ENCODE measurements at regions not wholly inside any gene's neighbourhood (a gene's known extent, or its start where the extent isn't known, plus 50 kb on each side); places are given as distances from the start of the nearest gene placed in this dataset.

DNA sequence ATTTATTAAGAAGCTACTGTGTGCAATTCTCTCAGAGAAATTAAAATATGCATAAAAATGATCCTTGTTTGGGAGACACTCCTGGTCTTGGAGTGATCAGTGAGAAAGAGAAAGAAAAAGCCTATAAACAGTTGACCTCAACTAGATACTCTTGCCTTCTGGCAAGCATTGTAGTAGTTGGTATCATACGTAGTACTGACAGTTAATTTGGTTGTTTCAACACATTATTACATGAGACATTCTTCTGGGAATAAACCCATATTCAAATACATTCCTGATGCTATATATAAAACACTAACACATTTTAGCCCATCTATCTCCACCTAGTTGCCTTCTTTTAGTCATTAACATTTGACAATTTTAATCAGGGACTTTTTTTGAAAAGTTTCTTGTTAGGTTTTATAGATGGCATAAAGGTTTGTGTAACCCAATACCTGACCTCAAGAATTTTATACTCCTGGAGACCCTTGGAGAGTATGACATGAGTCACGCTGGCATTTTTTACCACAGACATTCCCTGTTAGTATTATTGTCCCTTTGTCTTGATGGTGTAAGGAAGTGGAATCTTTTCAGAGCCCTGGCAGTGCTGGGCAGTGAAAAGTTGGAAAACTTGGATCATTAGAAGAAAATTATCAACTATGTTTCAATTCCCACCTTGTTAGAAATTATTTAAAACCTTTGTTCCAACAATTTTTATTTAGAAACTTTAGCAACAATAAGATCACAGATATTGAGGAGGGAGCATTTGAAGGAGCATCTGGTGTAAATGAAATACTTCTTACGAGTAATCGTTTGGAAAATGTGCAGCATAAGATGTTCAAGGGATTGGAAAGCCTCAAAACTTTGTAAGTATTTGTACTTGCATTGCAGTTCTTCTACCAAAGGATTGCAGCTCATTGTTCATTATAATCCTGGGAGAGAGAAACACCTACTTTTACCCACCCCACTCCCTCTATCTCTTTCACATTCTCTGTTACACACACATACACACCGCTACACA lies 167.1 kb upstream of the PACRGL start:
- Mint-ChIP-seq H3K4me1 (peaks cover under 1% of the 10 kb centered on the region), H3K36me3 (ENCODE audit: low read depth) (peaks cover 49% of the 10 kb centered on the region), H3K9me3 (no peaks in the 10 kb centered on the region), H3K27ac (no peak overlapping the region), H3K27me3 (ENCODE audit: low read depth, poor library complexity) (no peaks in the 10 kb centered on the region), H3K4me3 (no peak overlapping the region)
- DNase-seq = no peak
- TF ChIP-seq CTCF (IDR thresholded peaks at IDR 0.05) = no peak

- Mint-ChIP-seq H3K4me1 (no peaks in the 10 kb centered on the region), H3K9me3 (no peaks in the 10 kb centered on the region), H3K4me3 (no peak overlapping the region), H3K27me3 (ENCODE audit: low read depth, poor library complexity) (no peaks in the 10 kb centered on the region), H3K36me3 (ENCODE audit: low read depth) (peaks cover 35% of the 10 kb centered on the region), H3K27ac (no peak overlapping the region)
- no peak for TF ChIP-seq CTCF (IDR thresholded peaks at IDR 0.05)
- DNase-seq = no peak
These were observed 161.4 kb upstream of the PACRGL start for GRCh38 chr4:20538905-20539304.

- no peaks in the 10 kb centered on the region for H3K4me1 Mint-ChIP-seq
- H3K27me3 Mint-ChIP-seq (ENCODE audit: low read depth, poor library complexity) = no peaks in the 10 kb centered on the region
- H3K9me3 Mint-ChIP-seq = no peaks in the 10 kb centered on the region
- no peak overlapping the region for H3K27ac Mint-ChIP-seq
- H3K4me3 Mint-ChIP-seq = no peak overlapping the region
- no peak for DNase-seq
- H3K36me3 Mint-ChIP-seq (ENCODE audit: low read depth) = peaks cover 8% of the 10 kb centered on the region
- no peak for TF ChIP-seq CTCF (IDR thresholded peaks at IDR 0.05)
These were observed 157.1 kb upstream of the PACRGL start for GRCh38 chr4:20543131-20543530.

DNA sequence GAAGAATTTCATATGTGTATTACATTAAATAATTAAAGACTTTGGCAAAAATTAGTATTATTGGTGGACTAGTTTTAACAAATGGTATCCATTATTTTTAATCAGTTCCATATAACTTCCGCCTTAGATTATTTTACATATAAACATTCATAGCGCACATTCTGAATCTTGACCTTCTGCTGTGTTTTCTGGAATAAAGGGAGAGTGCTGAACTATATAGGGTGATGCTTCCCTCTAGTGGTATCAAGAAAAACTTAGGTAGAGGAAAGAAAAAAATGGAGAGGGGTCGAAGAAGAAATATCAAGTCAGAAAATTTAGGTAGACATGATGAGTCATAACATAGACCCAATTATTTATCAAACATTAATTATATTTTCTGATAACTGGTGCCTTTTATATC lies 155.6 kb upstream of the PACRGL start:
- H3K27me3 Mint-ChIP-seq (ENCODE audit: low read depth, poor library complexity) = no peaks in the 10 kb centered on the region
- no peak overlapping the region for H3K4me3 Mint-ChIP-seq
- no peak overlapping the region for H3K27ac Mint-ChIP-seq
- H3K4me1 Mint-ChIP-seq = no peaks in the 10 kb centered on the region
- H3K9me3 Mint-ChIP-seq = no peaks in the 10 kb centered on the region
- no peaks in the 10 kb centered on the region for H3K36me3 Mint-ChIP-seq (ENCODE audit: low read depth)
- TF ChIP-seq CTCF (IDR thresholded peaks at IDR 0.05) = peak; percentile 63
- no peak for DNase-seq

GRCh38 chr4:20552004-20552403 lies 148.3 kb upstream of the PACRGL start:
- Mint-ChIP-seq H3K27ac (peak overlapping the region; percentile 77), H3K4me1 (no peaks in the 10 kb centered on the region), H3K4me3 (no peak overlapping the region), H3K27me3 (ENCODE audit: low read depth, poor library complexity) (no peaks in the 10 kb centered on the region), H3K36me3 (ENCODE audit: low read depth) (peaks cover 46% of the 10 kb centered on the region), H3K9me3 (no peaks in the 10 kb centered on the region)
- TF ChIP-seq CTCF (IDR thresholded peaks at IDR 0.05) = no peak
- no peak for DNase-seq

DNA sequence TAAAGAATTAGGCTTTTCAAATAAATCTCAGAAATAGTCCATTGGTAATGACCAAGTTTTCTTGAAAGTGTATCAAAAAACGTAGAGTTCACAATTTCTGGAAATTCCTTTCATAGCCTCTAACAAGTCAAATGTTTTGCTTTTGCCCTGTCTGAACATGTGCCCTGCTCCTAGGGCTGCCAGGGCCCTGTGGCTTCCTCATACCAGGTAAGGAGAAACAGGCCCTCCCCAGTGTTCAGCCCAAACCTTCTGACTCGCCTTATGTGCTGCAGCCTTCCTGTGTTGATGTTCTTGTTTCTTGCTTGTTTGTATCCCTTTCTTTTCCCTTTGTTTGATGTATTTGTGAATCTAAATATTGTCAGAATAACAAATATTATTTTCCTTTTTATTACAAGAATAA lies 146.1 kb upstream of the PACRGL start:
- no peak overlapping the region for H3K4me3 Mint-ChIP-seq
- no peaks in the 10 kb centered on the region for H3K9me3 Mint-ChIP-seq
- TF ChIP-seq CTCF (IDR thresholded peaks at IDR 0.05) = no peak
- DNase-seq = no peak
- H3K4me1 Mint-ChIP-seq = no peaks in the 10 kb centered on the region
- H3K36me3 Mint-ChIP-seq (ENCODE audit: low read depth) = peaks cover 54% of the 10 kb centered on the region
- no peak overlapping the region for H3K27ac Mint-ChIP-seq
- no peaks in the 10 kb centered on the region for H3K27me3 Mint-ChIP-seq (ENCODE audit: low read depth, poor library complexity)
